ENCODE measurements at regions not wholly inside any gene's neighbourhood (a gene's known extent, or its start where the extent isn't known, plus 50 kb on each side); places are given as distances from the start of the nearest gene placed in this dataset.

DNA sequence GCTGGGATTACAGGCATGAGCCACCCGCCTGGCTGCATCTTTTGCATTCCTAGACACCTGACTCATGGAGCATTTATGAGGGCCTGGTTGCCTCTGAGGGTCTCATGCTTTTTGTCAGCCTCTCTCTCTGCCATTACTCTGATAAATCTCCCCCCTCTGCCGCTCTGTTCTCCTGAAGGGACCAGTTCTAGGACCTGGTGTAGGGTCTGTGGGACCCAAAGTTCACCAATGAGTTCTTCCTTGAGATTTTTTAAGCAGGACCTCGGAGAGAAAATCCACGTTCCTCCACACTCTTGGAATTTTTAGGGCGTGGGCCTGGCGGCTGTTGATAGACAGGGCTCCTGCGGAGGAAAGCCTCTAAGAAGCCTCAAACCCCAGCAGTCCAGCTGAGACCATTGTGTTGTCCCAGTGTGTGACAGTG is 91.9 kb upstream of the ERRFI1 start:
- WGBS (ENCODE audit: insufficient coverage): 68% methylated on average over 3 of the region's 7 CpGs
- peaks cover 14% of the 10 kb centered on the region for H3K4me1 ChIP-seq (ENCODE audit: control insufficient read depth, insufficient read depth, low read length)

DNA sequence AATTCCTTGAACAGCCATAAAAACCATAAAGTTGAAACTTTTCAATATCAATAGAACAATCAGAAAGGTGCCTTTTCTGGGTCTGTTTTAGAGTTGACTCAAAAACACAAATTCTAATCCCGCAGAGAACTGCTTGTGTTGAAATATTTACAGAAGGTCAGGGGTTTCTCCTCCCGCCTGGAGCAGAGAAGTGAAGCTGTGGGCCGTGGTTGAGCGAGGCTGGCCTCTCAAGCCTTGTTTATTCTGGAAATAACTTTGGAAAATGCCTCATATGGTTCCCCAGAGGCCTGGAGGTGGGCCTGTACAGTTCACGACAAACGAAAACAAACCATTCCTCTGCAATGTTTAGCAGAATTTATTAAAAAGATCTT is 90.8 kb upstream of the ERRFI1 start:
- WGBS (ENCODE audit: insufficient coverage): no CpG with 5 or more reads among the region's 6 CpGs
- peaks cover 14% of the 10 kb centered on the region for H3K4me1 ChIP-seq (ENCODE audit: control insufficient read depth, insufficient read depth, low read length)

More for the DNA sequence above, 91.9 kb upstream of the ERRFI1 start:
- DNase-seq: no peak
- Histone ChIP-seq H3K27ac (ENCODE audit: low read length) (peak overlapping the region; percentile 49), H3K36me3 (ENCODE audit: control insufficient read depth, insufficient read depth, low read length) (no peaks in the 10 kb centered on the region), H3K27me3 (ENCODE audit: control insufficient read depth, insufficient read depth, low read length) (no peaks in the 10 kb centered on the region), H3K9me3 (replicated peaks; ENCODE audit: control insufficient read depth, low read depth, low read length) (no peaks in the 10 kb centered on the region), H3K4me3 (ENCODE audit: low read length) (no peak overlapping the region)

DNA sequence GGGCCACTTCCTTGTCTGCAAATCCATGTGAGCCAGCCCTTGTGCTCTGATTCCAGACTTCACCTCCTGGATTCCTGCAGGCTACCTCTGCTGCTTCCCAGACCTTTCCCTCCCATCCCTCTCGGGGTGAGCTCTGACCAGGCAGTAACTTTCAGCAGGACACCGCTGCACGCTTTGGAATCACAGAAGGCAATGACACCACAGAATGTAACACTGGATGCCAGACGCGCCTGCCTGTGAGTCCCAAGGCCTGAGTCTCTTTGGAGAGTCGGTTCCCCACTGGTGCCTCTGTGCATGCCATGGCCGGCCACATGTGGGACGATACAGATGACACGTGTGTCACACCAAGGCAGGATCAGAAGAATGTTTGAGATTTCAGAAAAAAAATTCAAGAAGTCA is 89.7 kb upstream of the ERRFI1 start:
- Histone ChIP-seq H3K27ac (ENCODE audit: low read length) (no peak overlapping the region), H3K4me3 (ENCODE audit: low read length) (no peak overlapping the region), H3K36me3 (ENCODE audit: control insufficient read depth, insufficient read depth, low read length) (no peaks in the 10 kb centered on the region), H3K27me3 (ENCODE audit: control insufficient read depth, insufficient read depth, low read length) (no peaks in the 10 kb centered on the region), H3K9me3 (replicated peaks; ENCODE audit: control insufficient read depth, low read depth, low read length) (no peaks in the 10 kb centered on the region), H3K4me1 (ENCODE audit: control insufficient read depth, insufficient read depth, low read length) (peaks cover 14% of the 10 kb centered on the region)
- 83% methylated on average over 9 of the region's 9 CpGs for WGBS (ENCODE audit: insufficient coverage)
- no peak for DNase-seq

More for the DNA sequence above, 90.8 kb upstream of the ERRFI1 start:
- Histone ChIP-seq H3K27ac (ENCODE audit: low read length) (peak overlapping the region; percentile 87), H3K9me3 (replicated peaks; ENCODE audit: control insufficient read depth, low read depth, low read length) (no peaks in the 10 kb centered on the region), H3K36me3 (ENCODE audit: control insufficient read depth, insufficient read depth, low read length) (no peaks in the 10 kb centered on the region), H3K4me3 (ENCODE audit: low read length) (no peak overlapping the region), H3K27me3 (ENCODE audit: control insufficient read depth, insufficient read depth, low read length) (no peaks in the 10 kb centered on the region)
- peak; percentile 93 for DNase-seq

DNA sequence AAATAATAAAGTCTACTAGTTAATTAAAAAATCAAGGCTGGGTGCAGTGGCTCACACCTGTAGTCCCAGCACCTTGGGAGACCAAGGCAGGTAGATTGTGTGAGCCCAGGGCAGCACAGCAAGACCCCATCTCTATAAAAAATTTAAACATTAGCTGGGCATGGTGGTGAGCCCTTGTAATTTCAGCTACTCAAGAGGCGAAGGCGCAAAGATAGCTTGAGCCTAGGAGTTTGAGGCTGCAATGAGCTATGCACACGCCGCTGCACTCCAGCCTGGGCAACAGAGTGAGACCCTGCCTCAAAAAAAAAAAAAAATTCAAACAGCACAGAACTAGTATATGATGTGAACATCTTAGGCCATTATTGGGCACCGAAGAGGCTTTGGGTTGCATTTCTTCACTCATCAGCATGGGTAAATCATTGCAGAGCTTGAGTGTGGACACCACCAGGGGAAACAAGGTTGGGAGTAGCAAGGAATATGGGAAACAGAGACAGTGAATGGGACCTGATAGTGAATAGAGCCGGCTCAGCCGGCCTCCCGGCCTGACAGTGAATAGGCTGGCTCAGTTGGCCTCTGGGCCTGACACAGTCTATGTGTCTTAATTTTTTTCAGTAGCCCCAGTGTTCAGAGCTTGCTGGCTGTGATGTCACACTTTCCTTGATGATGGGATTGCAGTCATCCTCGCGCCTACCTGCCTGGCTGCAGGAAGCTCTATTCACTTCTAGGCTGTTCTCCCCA is 89.1 kb upstream of the ERRFI1 start:
- Histone ChIP-seq H3K4me1 (ENCODE audit: control insufficient read depth, insufficient read depth, low read length) (peaks cover 14% of the 10 kb centered on the region), H3K36me3 (ENCODE audit: control insufficient read depth, insufficient read depth, low read length) (no peaks in the 10 kb centered on the region), H3K9me3 (replicated peaks; ENCODE audit: control insufficient read depth, low read depth, low read length) (peaks cover 1% of the 10 kb centered on the region), H3K27me3 (ENCODE audit: control insufficient read depth, insufficient read depth, low read length) (no peaks in the 10 kb centered on the region), H3K27ac (ENCODE audit: low read length) (no peak overlapping the region), H3K4me3 (ENCODE audit: low read length) (no peak overlapping the region)
- DNase-seq: no peak
- 94% methylated on average over 7 of the region's 10 CpGs for WGBS (ENCODE audit: insufficient coverage)

GRCh38 chr1:8113262-8114220 is 87.4 kb upstream of the ERRFI1 start:
- WGBS (ENCODE audit: insufficient coverage): 60% methylated on average over 8 of the region's 17 CpGs
- no peaks in the 10 kb centered on the region for H3K36me3 ChIP-seq (ENCODE audit: control insufficient read depth, insufficient read depth, low read length)
- H3K27ac ChIP-seq (ENCODE audit: low read length): peak overlapping the region; percentile 72
- no peak overlapping the region for H3K4me3 ChIP-seq (ENCODE audit: low read length)
- H3K27me3 ChIP-seq (ENCODE audit: control insufficient read depth, insufficient read depth, low read length): no peaks in the 10 kb centered on the region
- peak; percentile 73 for DNase-seq
- peaks cover 14% of the 10 kb centered on the region for H3K4me1 ChIP-seq (ENCODE audit: control insufficient read depth, insufficient read depth, low read length)
- peaks cover 7% of the 10 kb centered on the region for H3K9me3 ChIP-seq (replicated peaks; ENCODE audit: control insufficient read depth, low read depth, low read length)

DNA sequence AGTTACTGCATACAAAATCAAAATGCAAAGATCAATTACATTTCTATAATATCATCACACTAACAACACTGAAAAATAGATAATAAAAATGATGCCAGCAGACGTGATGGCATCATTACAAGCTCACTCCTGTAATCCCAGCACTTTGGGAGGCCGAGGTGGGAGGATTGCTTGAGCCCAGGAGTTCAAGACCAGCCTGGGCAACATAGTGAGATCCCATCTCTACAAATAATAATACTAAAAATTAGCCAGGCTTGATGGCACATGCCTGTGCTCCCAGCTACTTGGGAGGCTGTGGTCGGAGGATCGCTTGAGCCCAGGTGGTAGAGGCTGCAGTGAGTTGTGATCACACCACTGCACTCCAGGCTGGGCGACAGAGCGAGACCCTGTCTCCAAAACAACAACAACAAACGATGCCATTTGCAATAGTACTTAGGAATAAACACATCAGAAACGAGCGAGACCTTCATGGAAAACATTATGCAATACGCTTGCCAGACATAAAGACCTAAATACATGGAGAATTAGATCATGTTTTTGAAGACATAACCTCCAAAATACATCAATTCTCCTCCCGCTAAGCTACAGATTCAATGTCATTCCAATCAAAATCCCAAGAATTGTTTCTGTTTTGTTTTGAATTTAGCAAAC is 86.6 kb upstream of the ERRFI1 start:
- no peak overlapping the region for H3K4me3 ChIP-seq (ENCODE audit: low read length)
- H3K9me3 ChIP-seq (replicated peaks; ENCODE audit: control insufficient read depth, low read depth, low read length): peaks cover 7% of the 10 kb centered on the region
- no peaks in the 10 kb centered on the region for H3K27me3 ChIP-seq (ENCODE audit: control insufficient read depth, insufficient read depth, low read length)
- no peaks in the 10 kb centered on the region for H3K36me3 ChIP-seq (ENCODE audit: control insufficient read depth, insufficient read depth, low read length)
- WGBS (ENCODE audit: insufficient coverage): no CpG with 5 or more reads among the region's 11 CpGs
- H3K27ac ChIP-seq (ENCODE audit: low read length): peak overlapping the region; percentile 72
- DNase-seq: peak; percentile 85
- H3K4me1 ChIP-seq (ENCODE audit: control insufficient read depth, insufficient read depth, low read length): peaks cover 14% of the 10 kb centered on the region

DNA sequence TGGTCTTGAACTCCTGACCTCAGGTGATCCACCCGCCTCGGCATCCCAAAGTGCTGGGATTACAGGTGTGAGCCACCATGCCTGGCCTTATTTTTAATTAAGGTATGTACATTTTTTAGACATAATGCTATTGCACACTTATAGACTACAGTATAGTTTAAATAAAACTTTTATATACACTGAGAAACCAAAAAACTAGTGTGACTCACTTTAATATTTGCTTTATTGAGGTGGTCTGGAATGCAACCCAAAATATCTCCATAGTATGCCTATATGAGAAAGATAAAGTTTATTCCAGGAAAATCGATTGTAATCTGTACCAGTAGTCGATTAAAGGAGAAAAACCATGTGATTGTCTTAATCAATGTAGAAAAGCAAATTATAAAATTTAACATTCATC is 85.5 kb upstream of the ERRFI1 start:
- Histone ChIP-seq H3K27ac (ENCODE audit: low read length) (no peak overlapping the region), H3K27me3 (ENCODE audit: control insufficient read depth, insufficient read depth, low read length) (no peaks in the 10 kb centered on the region), H3K36me3 (ENCODE audit: control insufficient read depth, insufficient read depth, low read length) (no peaks in the 10 kb centered on the region), H3K4me3 (ENCODE audit: low read length) (no peak overlapping the region), H3K4me1 (ENCODE audit: control insufficient read depth, insufficient read depth, low read length) (peaks cover 8% of the 10 kb centered on the region), H3K9me3 (replicated peaks; ENCODE audit: control insufficient read depth, low read depth, low read length) (peaks cover 9% of the 10 kb centered on the region)
- no CpG with 5 or more reads among the region's 4 CpGs for WGBS (ENCODE audit: insufficient coverage)
- no peak for DNase-seq

DNA sequence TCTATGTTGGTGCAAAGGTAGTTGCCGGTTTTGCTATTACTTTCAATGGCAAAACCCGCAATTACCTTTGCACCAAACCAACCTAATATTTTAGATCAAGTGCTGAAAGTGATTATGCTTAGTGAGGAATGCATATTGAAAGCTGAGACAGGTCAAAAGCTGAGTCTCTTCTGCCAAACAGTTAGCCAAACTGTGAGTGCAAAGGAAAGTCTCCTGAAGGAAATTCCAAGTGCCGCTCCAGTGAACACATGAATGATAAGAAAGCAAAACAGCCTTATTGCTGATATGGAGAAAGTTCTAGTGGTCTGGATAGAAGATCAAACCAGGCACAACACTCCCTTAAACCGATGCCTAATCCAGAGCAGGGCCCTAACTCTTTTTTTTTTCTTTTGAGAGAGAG is 83.1 kb upstream of the ERRFI1 start:
- no peaks in the 10 kb centered on the region for H3K36me3 ChIP-seq (ENCODE audit: control insufficient read depth, insufficient read depth, low read length)
- no peaks in the 10 kb centered on the region for H3K27me3 ChIP-seq (ENCODE audit: control insufficient read depth, insufficient read depth, low read length)
- H3K4me1 ChIP-seq (ENCODE audit: control insufficient read depth, insufficient read depth, low read length): peaks cover 5% of the 10 kb centered on the region
- no CpG with 5 or more reads among the region's 4 CpGs for WGBS (ENCODE audit: insufficient coverage)
- no peak for DNase-seq
- H3K4me3 ChIP-seq (ENCODE audit: low read length): no peak overlapping the region
- H3K9me3 ChIP-seq (replicated peaks; ENCODE audit: control insufficient read depth, low read depth, low read length): peaks cover 9% of the 10 kb centered on the region
- no peak overlapping the region for H3K27ac ChIP-seq (ENCODE audit: low read length)

DNA sequence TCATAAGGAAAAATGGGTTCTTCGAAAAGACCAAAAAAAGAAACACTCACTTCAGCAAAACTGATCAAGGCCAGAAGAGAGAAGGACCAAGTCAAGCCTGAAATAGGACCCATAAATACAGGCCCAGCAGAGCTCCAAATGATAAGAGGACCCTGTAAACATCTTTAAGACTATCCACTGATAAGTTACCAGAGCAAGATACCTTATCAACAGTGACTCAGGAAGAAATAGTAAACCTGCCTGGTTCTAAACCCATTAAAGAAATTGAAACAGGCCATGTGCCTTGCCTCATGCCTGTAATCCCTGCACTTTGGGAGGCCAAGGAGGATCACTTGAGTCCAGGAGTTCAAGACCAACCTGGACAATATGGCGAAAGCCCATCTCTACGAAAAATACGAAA is 81.8 kb upstream of the ERRFI1 start:
- H3K36me3 ChIP-seq (ENCODE audit: control insufficient read depth, insufficient read depth, low read length): no peaks in the 10 kb centered on the region
- no peaks in the 10 kb centered on the region for H3K27me3 ChIP-seq (ENCODE audit: control insufficient read depth, insufficient read depth, low read length)
- peaks cover 9% of the 10 kb centered on the region for H3K9me3 ChIP-seq (replicated peaks; ENCODE audit: control insufficient read depth, low read depth, low read length)
- H3K27ac ChIP-seq (ENCODE audit: low read length): no peak overlapping the region
- no peak for DNase-seq
- H3K4me1 ChIP-seq (ENCODE audit: control insufficient read depth, insufficient read depth, low read length): no peaks in the 10 kb centered on the region
- no CpG with 5 or more reads among the region's 4 CpGs for WGBS (ENCODE audit: insufficient coverage)
- no peak overlapping the region for H3K4me3 ChIP-seq (ENCODE audit: low read length)
